Esophagus muscularis mucosa (tissue), 3 donors: ENCODE measurements at regions not wholly inside any gene's neighbourhood (a gene's known extent, or its start where the extent isn't known, plus 50 kb on each side); places are given as distances from the start of the nearest gene placed in this dataset.

ENCODE experiments used
- POLR2A ChIP-seq: fragments of 450-650 bp; IDR thresholded peaks from one replicate; pipeline ENCODE4 v1.6.1; 2017; ENCODE audit warnings: antibody characterized with exemption, moderate library complexity, mild to moderate bottlenecking, low read depth
- TF ChIP-seq, protein P1 (sequence below), 3 experiments: fragments of 200-600 bp in 2 of 3; fragments of 450-650 bp in 1 of 3; sonication (generic) in 2 of 3; IDR thresholded peaks; one replicate each; pipeline ENCODE4 v1.5.1; 2017 to 2019; ENCODE audit warnings: antibody characterized with exemption in 3 of 3, mild to moderate bottlenecking in 2 of 3, moderate library complexity in 1 of 3

GRCh38 chr6:85772641-85773040 is 130.0 kb upstream of the SYNCRIP start:
- TF ChIP-seq, protein P1, sequence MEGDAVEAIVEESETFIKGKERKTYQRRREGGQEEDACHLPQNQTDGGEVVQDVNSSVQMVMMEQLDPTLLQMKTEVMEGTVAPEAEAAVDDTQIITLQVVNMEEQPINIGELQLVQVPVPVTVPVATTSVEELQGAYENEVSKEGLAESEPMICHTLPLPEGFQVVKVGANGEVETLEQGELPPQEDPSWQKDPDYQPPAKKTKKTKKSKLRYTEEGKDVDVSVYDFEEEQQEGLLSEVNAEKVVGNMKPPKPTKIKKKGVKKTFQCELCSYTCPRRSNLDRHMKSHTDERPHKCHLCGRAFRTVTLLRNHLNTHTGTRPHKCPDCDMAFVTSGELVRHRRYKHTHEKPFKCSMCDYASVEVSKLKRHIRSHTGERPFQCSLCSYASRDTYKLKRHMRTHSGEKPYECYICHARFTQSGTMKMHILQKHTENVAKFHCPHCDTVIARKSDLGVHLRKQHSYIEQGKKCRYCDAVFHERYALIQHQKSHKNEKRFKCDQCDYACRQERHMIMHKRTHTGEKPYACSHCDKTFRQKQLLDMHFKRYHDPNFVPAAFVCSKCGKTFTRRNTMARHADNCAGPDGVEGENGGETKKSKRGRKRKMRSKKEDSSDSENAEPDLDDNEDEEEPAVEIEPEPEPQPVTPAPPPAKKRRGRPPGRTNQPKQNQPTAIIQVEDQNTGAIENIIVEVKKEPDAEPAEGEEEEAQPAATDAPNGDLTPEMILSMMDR (IDR thresholded peaks at IDR 0.05) = no peak
- no peak for TF ChIP-seq POLR2A
